Smooth muscle cell (in vitro differentiated cells): ENCODE measurements at regions not wholly inside any gene's neighbourhood (a gene's known extent, or its start where the extent isn't known, plus 50 kb on each side); places are given as distances from the start of the nearest gene placed in this dataset.

ENCODE experiments used
- DNase-seq: peaks from one replicate; lab custom pipeline; 2025; ENCODE audit not compliant: unreplicated experiment; lab: John Stamatoyannopoulos, UW
- H2AFZ ChIP-seq: fragments of 200-600 bp; sonication (generic); 2 replicates; pipeline ENCODE4 v1.6.0; 2016; ENCODE audit warnings: antibody characterized with exemption, low read depth, mild to moderate bottlenecking
- H3F3A ChIP-seq: fragments of 200-600 bp; sonication (generic); 2 replicates; pipeline ENCODE4 v1.6.0; 2017; ENCODE audit warnings: antibody characterized with exemption, low read depth
- H3K27ac ChIP-seq: fragments of 200-600 bp; sonication (generic); 2 replicates; pipeline ENCODE4 v1.5.1; 2016; ENCODE audit warnings: low read depth, mild to moderate bottlenecking
- H3K27me3 ChIP-seq: fragments of 200-600 bp; sonication (generic); 2 replicates; pipeline ENCODE4 v1.6.1; 2016; ENCODE audit warnings: low read depth, mild to moderate bottlenecking
- H3K36me3 ChIP-seq: fragments of 200-600 bp; sonication (generic); 2 replicates; pipeline ENCODE4 v1.5.1; 2016; ENCODE audit warnings: low read depth
- H3K4me1 ChIP-seq: fragments of 200-600 bp; sonication (generic); 2 replicates; pipeline ENCODE4 v1.5.1; 2016; ENCODE audit warnings: low read depth
- H3K4me2 ChIP-seq: fragments of 200-600 bp; sonication (generic); 2 replicates; pipeline ENCODE4 v1.6.0; 2016; ENCODE audit warnings: mild to moderate bottlenecking
- H3K4me3 ChIP-seq: fragments of 200-600 bp; sonication (generic); 2 replicates; pipeline ENCODE4 v1.5.1; 2016; ENCODE audit warnings: mild to moderate bottlenecking
- H3K79me2 ChIP-seq: fragments of 200-600 bp; sonication (generic); 2 replicates; pipeline ENCODE4 v1.6.0; 2016; ENCODE audit warnings: low read depth, mild to moderate bottlenecking
- H3K9ac ChIP-seq: fragments of 200-600 bp; sonication (generic); 2 replicates; pipeline ENCODE4 v1.6.0; 2016; ENCODE audit warnings: low read depth
- H3K9me3 ChIP-seq: fragments of 200-600 bp; sonication (generic); replicated peaks from 2 replicates; pipeline ENCODE4 v1.5.1; 2016; ENCODE audit warnings: low read depth
- H4K20me1 ChIP-seq: fragments of 200-600 bp; sonication (generic); 2 replicates; pipeline ENCODE4 v1.6.0; 2016; ENCODE audit warnings: low read depth
- CTCF ChIP-seq: fragments of 200-600 bp; sonication (generic); IDR thresholded peaks from 2 replicates; pipeline ENCODE4 v1.5.1; 2017; ENCODE audit warnings: borderline replicate concordance, mild to moderate bottlenecking, antibody characterized with exemption; ENCODE audit not compliant: insufficient read depth, poor library complexity, severe bottlenecking
- WGBS: methylation state at CpG from one replicate; pipeline ENCODE4 v1.1.7; 2016; ENCODE audit warnings: low lambda C conversion rate; 5-methylcytosine and 5-hydroxymethylcytosine counted together

GRCh38 chr5:97544240-97544639, 361.2 kb upstream of the RIOK2 start:
- Histone ChIP-seq H3K4me1 (no peaks in the 10 kb centered on the region), H3K4me3 (no peak overlapping the region), H3K9ac (no peak overlapping the region), H3K36me3 (no peaks in the 10 kb centered on the region), H3K79me2 (no peaks in the 10 kb centered on the region), H3K27me3 (no peaks in the 10 kb centered on the region), H2AFZ (peak overlapping the region; percentile 67), H3F3A (no peaks in the 10 kb centered on the region), H3K4me2 (peak overlapping the region; percentile 26), H3K9me3 (no peaks in the 10 kb centered on the region), H3K27ac (no peak overlapping the region), H4K20me1 (no peaks in the 10 kb centered on the region)
- no peak for DNase-seq
- no peak for TF ChIP-seq CTCF
- 81% methylated on average over 3 of the region's 3 CpGs for WGBS

DNA sequence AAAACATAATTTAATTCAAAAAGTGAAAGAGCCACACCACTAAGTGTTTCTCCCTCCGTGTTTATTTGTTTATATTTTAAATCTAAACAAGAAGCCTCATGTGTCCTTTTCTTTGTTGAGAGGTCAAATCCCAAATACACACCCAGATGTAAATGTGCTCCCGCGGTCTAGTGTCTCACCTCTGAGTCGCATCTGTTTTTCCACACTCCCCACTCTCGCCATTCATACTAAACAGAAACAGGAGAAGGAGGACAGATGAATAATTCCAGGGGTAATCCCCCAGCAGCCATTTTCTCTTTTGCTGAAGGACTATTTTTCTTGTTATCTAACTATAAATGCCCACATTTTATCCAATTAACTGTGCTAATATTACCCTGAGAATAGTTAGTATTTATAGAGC, 361.6 kb upstream of the RIOK2 start:
- no peak for TF ChIP-seq CTCF
- Histone ChIP-seq H3K4me2 (peak overlapping the region; percentile 26), H3K27ac (no peak overlapping the region), H3K4me3 (no peak overlapping the region), H3K4me1 (no peaks in the 10 kb centered on the region), H4K20me1 (no peaks in the 10 kb centered on the region), H3K36me3 (no peaks in the 10 kb centered on the region), H3F3A (no peaks in the 10 kb centered on the region), H3K9ac (no peak overlapping the region), H3K9me3 (no peaks in the 10 kb centered on the region), H3K27me3 (no peaks in the 10 kb centered on the region), H2AFZ (peak overlapping the region; percentile 67), H3K79me2 (no peaks in the 10 kb centered on the region)
- DNase-seq, result no peak
- WGBS, result 55% methylated on average over 5 of the region's 5 CpGs

DNA sequence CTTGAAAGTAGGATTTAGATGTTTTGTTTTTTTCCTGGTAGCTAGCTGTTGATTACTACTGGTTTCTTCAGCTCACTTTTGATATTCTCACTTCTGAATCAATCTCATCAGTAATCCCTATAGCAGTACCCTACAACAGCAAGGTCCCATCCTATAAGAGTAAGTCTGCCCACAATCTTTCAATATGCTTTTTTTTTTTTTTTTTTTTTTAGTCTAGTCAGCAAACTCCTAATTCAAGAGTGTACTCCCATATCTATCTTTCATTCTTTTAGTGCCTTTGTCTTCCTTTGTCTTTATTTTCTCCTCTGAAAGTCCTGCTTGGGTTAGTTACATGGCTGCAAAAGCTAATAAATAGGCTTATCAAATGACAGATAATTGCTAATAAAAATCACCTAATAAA, 362.4 kb upstream of the RIOK2 start:
- no peak overlapping the region for H3K4me3 ChIP-seq
- TF ChIP-seq CTCF, result no peak

DNA sequence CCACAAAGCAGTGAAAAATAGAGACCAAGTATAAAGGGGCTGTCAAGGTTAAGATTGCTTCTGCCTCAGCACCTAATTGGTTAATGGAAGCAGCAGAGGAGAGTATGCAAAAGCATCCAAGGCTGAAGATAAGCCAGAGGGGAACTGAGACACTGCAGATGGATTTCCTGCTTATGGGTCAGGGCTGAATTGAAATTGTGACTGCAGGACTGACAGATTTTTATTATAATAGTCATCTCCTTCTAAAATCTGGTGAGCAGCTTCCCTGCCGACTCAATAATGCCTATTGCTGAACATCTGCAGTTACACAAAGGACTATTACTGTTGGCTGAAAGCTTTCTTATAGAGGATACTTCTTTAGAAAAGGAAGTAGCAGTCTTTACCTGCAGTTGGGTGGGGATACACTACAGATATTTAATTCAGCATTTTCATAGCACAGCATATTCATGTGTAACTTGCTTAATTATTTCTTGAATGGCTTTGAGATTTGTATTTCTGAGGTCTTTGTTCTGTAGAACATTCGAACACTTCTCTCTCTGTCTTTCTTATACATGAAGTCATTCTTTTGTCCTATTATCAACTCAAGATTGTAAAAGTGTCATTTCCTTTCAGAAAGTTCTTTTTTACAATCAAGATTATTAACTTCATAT, 363.0 kb upstream of the RIOK2 start:
- Histone ChIP-seq H3K4me2 (no peak overlapping the region), H3K4me3 (no peak overlapping the region), H3K9me3 (no peaks in the 10 kb centered on the region), H3K36me3 (no peaks in the 10 kb centered on the region), H3K27me3 (no peaks in the 10 kb centered on the region), H4K20me1 (no peaks in the 10 kb centered on the region), H3K79me2 (no peaks in the 10 kb centered on the region), H2AFZ (no peak overlapping the region), H3F3A (no peaks in the 10 kb centered on the region), H3K27ac (no peak overlapping the region), H3K9ac (no peak overlapping the region), H3K4me1 (no peaks in the 10 kb centered on the region)
- TF ChIP-seq CTCF, result no peak
- 59% methylated on average over 2 of the region's 2 CpGs for WGBS
- no peak for DNase-seq

More for the DNA sequence above, 362.4 kb upstream of the RIOK2 start:
- H3K27me3 ChIP-seq, result no peaks in the 10 kb centered on the region
- no peaks in the 10 kb centered on the region for H4K20me1 ChIP-seq
- H3K27ac ChIP-seq, result no peak overlapping the region
- no peaks in the 10 kb centered on the region for H3K4me1 ChIP-seq
- no peaks in the 10 kb centered on the region for H3F3A ChIP-seq
- H2AFZ ChIP-seq, result no peak overlapping the region
- no peaks in the 10 kb centered on the region for H3K36me3 ChIP-seq
- no peak overlapping the region for H3K4me2 ChIP-seq
- no peak for DNase-seq
- H3K9ac ChIP-seq, result no peak overlapping the region
- no peaks in the 10 kb centered on the region for H3K79me2 ChIP-seq
- H3K9me3 ChIP-seq, result no peaks in the 10 kb centered on the region
